CD4-positive, alpha-beta T cell treated with Interleukin-4 for 1 hour (primary cell): ENCODE measurements at regions not wholly inside any gene's neighbourhood (a gene's known extent, or its start where the extent isn't known, plus 50 kb on each side); places are given as distances from the start of the nearest gene placed in this dataset.

ENCODE experiments used
- DNase-seq, 2 donors: peaks; one replicate each; pipeline ENCODE4 v3.0.0-alpha.2; 2020 to 2022

DNA sequence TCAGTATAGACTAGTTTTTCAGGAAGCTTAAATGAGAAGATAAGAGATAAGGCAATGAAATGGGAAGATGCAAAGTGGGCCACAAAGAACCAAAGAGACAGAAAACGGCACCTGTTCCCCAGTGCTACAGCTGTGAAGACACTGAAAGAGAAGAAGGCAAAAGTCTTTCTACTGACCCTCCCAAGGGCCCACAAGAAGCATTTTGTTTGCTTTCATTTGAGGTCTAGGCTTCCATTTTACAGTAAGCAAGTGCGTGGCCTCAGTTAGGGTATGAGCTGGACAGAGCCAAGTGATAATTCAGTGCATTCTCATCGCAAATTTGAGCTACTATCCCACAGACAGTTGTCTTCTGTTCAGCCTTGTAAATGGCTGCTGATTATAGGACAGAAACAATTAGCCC is 53.4 kb upstream of the STK17B start:
- no peak for DNase-seq

DNA sequence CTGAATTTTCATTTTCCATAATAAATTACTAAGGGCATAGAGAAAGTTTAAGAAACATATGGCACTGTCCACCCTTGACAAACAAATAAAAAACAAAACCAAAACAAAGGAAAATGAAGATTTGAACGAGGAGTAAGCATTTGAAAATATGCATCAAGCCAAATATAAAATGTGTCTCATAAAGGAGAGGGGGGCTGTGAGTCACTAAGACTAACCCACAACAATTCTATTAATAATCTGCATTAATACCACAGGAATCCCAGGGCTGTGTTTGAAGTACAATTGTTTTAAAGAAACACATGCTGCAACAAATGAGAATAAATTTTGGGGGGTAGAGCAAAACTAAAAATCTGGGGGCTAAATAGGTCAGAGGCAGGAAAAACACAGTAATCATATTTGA is 53.8 kb upstream of the STK17B start:
- DNase-seq = no peak

DNA sequence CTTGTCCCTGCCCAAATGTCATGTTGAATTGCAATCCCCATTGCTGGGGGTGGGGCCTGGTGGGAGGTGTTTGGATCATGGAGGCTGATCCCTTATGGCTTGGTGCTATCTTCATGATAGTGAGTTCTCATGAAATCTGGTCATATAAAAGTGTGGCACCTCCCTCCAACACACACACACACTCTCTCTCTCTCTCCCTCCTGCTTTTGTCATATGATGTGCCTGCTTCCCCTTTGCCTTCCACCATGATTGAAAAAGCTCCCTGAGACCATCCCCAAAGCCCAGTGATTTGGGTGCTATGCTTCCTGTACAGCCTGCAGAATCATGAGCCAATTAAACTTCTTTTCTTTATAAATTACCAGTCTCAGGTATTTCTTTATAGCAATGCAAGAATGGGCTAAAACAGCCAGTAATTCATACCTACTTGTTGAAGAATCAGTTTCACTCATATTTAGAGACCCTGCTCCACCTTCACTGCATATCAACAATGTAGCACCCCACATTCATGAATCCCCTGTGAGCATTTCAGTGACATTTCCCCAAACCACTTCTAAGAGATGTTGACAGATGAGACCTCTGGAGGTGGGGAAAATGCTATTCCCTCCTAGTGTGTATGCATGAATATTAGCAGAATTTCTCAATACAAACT is 54.8 kb upstream of the STK17B start:
- DNase-seq = no peak

DNA sequence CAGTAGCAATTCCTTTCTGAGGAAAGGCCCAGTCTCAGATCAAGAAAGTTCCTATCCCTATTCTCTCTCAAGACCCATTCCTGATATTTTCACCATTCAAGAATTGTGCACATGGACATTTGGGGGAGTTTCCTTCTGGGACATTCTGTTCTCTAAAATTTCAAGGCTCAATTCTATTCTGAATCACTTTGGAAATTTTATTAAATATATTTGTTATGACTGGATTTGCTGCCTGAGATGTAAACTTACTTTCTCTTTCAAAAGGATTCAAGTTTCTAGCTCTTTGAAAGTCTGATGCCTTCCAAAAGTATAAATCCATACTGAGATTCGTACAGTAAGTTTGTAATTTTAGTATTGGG is 55.3 kb upstream of the STK17B start:
- no peak for DNase-seq

DNA sequence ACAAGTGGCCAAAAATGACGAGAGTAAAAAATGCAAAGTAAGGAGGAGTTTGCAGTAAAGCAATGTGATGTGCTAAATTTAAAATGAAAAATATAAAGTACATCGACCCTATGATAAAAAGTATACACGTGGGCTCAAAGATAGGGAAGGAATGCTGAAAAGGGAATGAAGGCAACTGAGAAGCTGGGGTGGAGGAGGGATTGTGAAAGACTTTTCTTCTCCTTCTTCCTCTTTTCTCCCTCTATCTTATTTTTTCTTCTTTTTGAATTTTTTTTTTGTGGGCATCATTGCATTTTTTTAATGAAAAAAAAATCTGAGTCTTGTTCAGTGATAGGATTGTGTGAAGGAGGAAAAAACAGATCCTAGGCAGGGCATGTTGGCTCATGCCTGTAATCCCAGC is 57.6 kb upstream of the STK17B start:
- DNase-seq = no peak

DNA sequence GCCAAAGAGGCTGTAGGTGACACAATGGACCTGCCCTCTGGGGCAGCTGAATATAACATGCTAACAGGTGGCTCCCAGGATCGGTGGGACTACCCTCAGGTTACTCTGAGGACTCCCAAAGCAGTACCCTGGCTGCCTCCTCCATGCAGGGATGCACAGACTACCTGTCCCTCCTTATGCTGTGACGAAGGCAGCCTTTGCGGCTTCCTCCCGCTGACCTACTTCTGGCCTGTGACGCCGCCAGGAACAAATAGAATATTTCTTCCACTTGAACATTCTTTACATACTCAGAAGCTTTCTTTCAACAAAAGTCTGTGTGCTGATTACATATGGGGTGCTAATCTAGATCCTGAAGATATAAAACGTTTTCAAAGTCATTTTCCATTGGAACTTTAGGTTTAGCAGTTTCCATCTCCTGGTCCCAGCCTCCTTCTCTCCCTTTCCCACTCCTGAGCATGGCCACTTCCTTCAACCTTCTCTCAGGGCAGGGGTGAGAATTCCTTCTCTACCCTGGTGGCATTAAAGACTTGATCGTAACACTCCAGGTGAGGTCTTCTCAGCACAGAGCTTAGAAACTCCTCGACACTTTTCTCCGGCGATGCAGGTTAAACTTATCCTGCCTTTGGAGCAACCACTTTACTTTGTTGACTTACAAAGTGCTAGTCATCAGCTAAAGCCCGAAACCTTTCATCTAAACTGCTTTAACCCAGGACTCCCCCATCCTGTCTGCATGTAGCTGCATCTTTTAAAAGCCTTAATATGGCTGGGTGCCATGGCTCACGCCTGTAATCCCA is 58.9 kb upstream of the STK17B start:
- peak; percentile 81 to 85 for DNase-seq

DNA sequence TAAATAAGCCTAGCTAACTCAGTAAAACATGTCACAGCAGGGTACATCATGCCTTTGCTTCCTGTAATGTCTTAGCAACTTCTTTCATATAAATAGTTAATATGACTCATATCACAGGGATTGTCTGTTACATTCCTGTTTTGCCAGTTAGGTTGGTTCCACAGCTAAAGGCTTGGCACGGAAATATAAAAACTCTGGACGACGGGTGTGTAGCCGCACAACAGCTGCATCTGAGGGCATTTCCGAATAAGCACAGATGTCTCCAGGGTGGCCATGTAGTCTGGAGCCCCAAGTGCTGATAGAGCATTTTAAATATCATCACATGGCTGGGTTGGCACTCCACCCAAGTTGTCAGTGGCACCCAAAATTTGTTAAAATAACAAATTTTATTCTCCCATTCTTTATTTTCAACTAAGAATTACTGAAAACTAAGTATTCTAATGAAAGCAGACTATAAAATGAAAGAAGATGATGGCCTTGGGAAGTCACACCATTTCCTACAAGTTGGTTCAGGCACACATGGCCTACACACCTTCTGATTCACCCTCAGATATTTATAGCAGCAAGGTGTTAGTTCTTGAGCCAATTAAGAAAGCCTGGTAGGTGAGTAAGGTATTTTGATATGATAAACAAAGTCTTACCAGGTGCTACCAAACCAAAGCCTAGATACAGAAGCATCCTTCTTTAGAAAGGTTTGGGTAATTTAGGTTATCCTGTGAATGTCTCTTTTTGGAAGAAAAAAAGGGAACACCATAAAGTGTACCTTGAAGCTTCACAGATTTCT is 61.8 kb upstream of the STK17B start:
- peak in 1 of 2 donors; percentile 47 for DNase-seq

DNA sequence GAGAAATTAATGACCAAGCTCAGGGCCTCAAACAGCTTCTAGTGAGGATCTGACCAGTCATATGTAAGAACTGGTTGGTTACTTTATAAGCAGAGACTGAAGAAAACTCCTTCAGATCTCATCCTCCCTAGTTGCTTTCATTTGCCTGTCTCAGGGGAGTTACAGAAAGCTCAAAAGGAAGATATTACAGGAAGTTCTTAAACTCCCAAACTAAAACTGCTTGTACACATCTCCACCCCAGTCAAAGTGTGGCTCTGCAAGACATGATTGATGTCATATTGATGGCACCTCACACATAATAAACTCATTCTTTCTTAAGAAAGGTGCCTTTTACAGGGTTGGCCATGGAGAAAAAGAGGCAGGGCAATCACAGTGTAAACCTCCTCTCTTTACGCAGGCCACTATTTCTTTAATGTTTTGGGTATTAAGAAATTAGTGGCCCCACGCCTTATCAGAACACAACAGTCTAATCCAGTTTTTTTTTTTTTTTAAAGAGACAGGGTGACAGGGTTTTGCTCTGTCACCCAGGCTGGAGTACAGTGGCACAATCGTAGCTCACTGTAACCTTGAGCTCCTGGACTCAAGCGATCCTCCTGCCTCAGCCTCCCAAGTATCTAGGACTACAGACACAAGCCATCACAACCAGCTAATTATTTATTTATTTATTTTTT is 62.6 kb upstream of the STK17B start:
- peak; percentile 36 to 63 for DNase-seq

DNA sequence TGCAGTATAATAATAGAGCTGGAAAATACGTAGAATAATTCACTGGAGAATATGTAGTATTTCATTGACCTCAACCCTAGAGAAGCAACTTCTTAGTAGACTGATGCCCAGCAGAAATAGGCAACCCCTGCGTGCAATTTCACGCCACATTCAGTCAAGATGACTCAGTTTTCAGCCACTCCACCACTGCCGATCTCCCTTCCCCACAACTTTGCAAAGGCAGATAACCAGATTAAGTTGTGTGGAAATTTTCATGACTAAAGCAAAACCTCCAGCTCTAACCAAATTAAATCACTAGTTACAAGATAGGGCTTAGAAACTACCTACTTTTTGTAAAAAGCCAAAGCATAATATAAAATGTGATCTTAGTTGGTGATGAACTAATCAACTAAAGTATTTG is 63.3 kb upstream of the STK17B start:
- DNase-seq = peak; percentile 50 to 62

DNA sequence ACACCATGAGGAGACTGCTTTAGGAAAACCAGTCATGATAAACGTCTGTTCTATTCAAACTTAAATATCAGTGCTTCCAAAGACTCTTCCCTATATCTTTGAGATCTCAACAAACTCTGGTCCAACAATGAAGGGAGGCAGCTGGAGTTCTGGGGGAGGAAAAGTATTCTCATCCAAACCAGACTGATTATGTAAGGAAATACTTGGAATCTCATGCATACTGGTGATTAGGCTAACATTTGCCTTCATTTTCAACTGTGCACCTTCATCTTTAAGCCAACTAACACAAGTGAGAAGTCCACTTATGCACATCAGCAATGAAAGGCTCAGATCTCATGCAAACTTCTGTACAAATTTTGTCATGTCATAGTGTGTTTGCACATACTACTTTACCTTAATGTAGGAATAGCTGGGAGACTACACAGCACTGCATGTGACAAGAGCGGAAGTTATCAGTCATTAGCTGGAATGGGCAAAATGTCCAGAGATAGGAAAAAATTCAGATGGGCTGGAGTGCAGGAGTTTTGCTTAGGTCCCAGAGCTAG is 67.5 kb upstream of the STK17B start:
- DNase-seq = no peak

DNA sequence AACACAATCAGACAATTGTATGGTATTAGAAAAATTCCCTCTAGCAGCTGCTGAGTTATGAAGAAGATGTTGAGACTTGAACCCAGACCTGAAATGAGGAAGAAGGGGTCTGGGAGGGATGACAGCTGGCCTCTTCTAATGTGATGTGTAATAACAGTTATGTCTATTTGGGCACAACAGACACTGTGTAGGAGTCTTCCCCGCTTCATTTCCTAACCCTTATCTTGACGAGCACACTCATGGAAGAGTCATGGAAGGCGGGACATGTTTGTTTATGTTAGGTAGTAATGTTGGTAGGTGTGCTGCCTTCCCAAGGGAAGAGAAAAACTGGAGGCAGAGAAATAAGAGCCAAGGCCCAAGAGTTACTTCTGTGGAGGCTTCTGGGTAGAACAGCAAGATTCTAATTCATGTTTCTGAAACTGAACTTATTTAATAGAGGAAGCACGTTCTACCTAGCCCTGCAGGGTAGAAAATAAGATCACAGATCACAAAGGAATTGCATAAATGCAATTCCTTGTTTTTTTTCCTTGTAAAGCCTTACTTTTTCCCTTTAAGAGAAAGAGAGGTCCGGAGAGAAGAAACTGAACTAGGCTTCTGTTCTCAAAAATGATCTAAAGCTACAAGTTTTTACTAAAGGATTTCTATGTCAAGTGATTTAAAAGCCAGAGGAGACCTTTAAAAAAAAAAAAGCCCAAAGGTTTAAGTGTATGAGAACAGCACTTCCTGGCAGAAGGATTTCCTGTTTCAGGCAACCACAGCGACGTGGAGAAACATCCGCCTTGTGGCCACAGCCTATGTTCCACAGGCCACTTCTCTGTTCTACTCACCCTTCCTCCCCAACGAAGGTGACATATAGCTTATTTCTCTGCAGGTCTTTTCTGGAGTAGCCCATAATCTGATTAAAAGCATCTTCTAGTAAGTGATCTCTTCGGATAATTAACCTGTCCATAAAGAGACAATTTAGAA is 68.5 kb upstream of the STK17B start:
- peak; percentile 90 to 92 for DNase-seq

DNA sequence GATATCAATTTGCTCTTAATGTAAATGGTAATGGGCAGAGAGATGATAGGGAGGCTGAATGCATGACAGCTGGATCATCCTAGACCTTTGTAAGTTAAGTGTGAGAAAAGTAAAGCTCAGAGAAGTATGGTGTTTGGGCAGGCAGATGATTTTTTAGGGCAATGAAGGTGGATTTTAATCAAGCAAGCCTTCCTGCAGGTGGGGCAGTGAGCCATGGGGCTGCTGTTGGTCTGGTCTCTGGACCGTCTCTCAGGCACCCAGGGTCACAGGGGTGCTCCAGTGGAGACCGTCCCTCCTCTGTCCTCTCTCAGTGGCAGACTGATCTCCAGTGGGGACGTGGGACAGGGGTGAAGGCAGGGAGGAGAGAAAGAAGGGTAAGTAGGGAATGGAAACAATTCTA is 69.8 kb upstream of the STK17B start:
- no peak for DNase-seq

DNA sequence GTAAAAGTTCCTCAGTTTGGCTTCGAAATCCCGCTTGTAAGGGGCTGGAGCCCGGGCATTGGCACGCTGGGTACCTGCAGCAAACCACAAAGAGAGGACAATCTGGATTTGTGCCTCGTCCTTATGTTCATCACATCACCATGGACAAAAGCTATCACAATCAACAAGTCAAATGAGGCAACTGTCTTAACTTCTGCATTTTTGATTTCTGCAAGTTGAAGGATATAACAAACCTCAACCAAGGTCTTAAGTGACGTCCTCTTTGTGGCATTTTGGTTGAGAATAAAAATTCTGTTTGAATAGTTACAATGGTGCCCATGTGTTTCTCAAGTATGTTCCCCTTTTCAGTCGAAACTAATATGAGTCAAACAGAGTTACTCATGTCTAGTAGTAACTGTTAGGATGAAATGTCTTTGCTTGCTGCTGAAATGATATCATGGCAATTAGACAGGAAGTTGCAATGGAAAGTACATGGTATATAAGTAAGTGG is 70.8 kb upstream of the STK17B start:
- DNase-seq = peak; percentile 51 to 83

DNA sequence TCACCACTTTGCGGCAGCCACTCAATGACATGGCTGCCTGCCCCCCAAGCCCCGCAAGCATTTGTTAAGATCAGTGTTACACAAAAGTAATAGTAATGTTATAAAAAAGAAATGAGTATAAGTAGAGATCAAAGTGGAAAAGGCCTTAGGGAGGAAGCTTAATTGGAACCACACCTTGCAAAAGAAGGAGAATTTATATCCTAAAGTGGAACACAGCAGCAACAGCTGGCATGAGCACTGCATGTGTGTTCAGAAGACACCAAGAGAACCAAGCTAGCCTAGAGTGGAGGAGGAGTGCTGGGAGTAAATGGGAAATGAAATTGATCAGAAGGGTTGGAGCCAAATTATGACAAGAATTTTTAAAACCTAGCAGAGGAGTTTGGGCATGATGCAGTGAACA is 73.1 kb upstream of the STK17B start:
- no peak for DNase-seq

DNA sequence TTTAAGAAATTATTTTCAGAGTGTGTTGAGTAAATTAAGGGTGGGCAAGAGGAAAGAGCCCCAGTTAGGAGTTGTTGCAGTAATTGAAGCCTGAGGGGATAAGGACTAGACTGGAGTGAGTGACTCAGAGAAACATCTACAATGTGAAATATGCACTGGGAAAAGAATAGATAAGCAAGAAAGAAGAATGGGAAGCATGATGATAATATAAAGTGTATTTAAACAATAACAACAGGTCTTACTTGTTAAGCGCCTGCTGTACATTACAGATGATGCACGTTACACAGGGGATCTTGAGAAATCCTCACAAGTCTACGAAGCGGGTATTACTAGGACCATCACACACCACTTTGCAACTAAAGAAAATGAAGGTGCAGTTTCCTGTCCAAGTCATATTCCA is 73.6 kb upstream of the STK17B start:
- DNase-seq = no peak

DNA sequence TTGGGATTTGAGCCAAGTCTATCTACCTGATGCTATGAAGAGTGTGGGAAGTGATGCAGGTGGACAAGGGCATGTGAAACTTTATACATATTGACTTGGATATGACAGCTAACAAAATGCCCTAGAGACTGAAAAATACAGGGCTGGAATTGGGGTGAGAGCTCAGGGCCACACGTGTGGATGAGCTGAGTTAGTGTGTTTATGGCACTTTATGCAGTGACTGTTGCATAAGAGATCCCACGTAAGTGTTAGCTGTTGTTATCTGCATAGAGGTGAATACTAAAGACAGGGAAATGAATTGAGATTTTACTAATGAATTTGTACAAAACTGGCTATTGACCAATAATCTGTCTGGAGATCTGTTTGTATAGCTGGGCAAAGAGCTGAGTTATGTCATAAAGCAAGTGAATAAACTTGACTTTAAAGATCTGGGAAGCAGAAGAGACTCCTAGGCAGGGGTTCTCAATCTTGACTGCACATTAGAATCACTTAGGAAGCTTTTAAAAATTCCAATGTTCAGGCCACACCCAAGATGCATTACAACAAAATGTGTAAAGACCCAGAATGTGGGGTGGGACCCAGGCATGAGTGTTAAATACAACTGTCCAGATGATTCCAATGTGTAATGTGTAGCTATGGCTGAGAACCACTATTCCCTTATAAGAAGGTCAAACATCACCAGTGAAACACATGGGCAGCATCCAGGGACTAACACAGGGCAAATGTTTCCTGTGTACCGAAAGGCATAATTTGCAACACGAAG is 74.2 kb upstream of the STK17B start:
- no peak for DNase-seq

DNA sequence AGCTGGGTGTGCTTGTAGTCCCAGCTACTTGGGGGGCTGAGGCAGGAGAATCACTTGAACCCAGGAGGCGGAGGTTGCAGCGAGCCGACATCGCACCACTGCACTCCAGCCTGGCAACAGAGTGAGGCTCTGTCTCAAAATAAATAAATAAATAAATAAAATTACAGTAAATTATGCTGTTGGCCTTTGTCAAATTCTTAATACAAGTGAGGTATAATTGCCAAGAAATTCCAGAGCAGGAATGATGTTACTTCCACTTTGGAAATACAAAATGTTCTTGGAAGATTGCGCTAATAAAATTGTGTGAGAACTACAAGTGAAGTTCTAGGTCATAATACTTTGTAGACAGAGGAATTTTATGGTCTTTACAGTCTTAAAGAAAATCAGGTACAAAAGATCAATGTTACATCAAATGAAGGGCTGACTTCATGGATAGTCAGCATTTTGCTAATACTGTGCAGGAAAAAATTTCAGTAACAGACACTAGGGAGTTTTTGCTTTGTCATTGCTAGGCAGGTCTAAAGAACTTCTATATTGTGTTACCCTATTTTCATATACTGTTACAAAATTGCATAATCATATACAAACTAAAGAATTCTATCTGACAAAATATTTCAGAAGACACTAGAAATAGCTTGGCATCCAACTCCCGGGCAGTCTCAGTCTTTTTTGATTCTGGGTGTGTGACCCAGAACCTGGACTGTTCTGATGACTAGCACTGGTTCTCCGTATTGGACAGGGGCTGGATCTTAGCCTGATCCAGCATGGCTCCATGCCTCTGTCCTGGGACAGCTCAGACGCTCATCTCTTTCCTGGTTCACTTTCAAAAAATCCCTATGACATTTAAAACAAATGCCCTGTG is 76.0 kb upstream of the STK17B start:
- no peak for DNase-seq

DNA sequence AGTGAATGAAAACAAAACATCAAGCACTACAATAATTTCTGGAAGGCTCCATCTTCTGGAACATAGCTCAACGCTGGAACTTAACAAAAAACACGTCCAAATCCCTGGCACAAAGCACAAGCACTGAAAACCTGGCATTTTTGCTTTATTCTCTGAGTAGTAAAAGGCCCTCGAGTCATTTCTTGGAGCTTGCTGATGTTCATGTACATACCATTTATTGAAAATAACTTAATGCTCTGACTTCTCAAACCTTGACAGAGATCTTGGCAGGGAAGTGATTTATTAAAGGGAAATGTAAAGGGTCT is 76.5 kb upstream of the STK17B start:
- DNase-seq = no peak

DNA sequence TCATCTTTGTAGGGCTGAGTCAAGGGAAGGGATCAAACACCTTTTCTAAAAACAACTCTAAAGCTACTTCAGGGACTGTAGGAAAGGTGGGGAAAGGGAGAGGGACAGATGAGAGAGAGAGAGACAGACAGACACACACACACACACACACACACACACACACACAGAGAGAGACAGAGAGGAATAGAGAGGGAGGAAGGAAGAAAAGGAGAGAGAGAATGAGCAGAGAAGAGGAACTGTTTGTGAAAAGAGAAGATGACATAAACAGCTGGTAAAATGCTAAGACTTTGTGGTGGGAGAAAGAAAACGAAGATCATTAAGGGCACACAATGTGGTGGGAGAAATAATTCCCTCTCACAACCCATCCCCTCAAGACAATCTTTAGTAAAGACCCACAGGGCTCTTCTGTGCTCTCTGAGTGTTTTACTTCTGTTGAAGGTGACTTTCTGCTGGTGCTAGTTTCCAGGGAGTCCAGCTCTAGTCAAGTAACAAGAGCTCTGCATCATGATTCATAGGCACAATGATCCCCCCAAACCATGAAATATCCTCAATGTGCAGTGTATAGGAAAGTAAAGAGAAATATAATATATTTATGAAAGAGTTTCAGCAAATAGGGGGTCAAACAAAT is 77.2 kb upstream of the STK17B start:
- DNase-seq = no peak

DNA sequence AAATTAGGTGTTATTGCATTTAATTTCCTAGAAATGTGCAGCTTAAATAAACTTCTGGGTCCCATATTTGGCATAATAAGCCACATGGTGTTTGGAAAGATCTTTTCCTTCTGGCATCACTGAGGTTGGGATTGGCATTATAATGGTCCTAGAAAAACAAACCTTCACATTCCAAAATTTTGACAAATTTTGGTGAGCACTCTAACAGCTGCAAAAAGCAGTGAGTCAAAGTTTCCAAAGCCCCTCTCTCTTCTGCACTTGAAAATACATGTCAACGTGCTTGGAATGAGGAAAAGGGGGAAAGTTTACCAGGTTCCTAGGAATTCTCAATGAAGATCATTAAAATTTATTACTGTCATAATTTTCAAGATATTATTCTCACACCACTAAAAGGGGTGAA is 77.8 kb upstream of the STK17B start:
- DNase-seq = no peak
